GM12891 (cell line): ENCODE measurements at regions not wholly inside any gene's neighbourhood (a gene's known extent, or its start where the extent isn't known, plus 50 kb on each side); places are given as distances from the start of the nearest gene placed in this dataset.

Experiments
- POLR2A ChIP-seq: IDR thresholded peaks from 2 replicates; pipeline ENCODE4 v1.6.1; 2011; ENCODE audit warnings: low read depth, low read length, control low read depth
- POLR2AphosphoS5 ChIP-seq: IDR thresholded peaks from 2 replicates; pipeline ENCODE4 v1.6.1; 2011; ENCODE audit warnings: low read depth, low read length, control low read depth

DNA sequence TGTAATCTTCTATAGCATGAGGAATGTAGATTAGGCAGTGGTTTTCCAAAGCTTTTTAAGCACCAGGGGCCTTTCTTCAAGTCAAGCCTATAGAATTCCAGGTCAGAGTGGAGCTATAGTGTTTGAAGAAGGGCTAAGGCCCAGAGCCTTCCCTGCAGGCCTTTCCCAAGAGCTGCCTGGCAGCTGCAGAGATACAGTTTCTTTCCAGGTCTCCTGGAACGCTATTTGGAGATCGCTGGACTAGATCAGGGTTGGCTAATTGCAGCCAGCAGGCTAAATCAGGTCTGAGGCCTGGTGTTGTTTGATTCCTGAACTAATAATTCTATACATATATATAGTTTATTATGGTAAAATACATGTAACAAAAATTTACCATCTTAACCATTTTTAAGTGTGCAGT lies 319.0 kb upstream of the SPRED2 start:
- no peak for TF ChIP-seq POLR2AphosphoS5
- no peak for TF ChIP-seq POLR2A
